Inferior parietal cortex (tissue), 1 donor: ENCODE measurements at regions not wholly inside any gene's neighbourhood (a gene's known extent, or its start where the extent isn't known, plus 50 kb on each side); places are given as distances from the start of the nearest gene placed in this dataset.
"Not testable (repeated sequence)": the region's sequence is repeated elsewhere in the genome, so short reads cannot be mapped to it uniquely, and the experiment has no call there.

ENCODE experiments used
- DNase-seq: peaks from one replicate; pipeline ENCODE4 v3.0.0-alpha.2; 2016; ENCODE audit errors: extremely low spot score

GRCh38 chr21:17738176-17738953, 80.8 kb downstream of the C21orf91 start:
- no peak for DNase-seq

GRCh38 chr21:17736072-17736471, 83.1 kb downstream of the C21orf91 start:
- no peak for DNase-seq

DNA sequence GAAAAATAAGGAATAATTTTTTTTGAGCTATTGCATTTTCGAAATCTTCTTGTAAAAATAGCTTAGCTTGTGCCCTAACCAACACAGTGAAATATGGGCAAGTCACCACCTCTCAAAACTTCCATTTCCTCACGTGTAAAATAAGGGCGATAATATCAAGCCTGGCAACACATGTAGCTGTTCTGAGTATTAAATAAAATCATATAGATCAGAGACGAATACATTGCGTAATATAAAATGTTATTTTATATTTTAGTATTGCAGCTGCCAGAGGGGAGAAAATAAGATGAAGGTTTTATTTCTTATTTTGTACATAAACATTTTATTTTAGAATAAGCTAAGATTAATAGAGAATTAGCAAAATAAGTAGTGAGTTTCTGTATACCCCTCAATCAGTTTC, 85.9 kb downstream of the C21orf91 start:
- DNase-seq = no peak

DNA sequence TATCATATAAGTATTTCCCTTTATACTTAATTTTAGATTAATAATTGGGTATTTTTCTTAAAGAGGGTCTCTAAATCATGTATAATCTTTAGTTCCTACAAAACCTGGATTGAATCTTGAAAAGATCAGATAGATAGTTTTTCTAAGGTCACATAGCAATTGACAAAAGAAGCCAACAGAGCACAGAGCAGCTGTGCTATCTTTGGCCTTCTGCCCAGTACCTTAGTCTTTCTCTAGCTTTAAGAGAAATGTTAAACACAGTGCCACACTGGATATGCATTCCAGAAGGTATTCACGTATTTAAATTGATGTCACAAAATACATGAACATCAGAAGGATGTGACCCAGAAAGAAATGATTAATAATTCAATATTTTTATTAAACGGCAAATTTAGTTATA, 86.8 kb downstream of the C21orf91 start:
- DNase-seq = no peak

- no peak for DNase-seq
These were observed 87.6 kb downstream of the C21orf91 start for GRCh38 chr21:17731554-17731953.

DNA sequence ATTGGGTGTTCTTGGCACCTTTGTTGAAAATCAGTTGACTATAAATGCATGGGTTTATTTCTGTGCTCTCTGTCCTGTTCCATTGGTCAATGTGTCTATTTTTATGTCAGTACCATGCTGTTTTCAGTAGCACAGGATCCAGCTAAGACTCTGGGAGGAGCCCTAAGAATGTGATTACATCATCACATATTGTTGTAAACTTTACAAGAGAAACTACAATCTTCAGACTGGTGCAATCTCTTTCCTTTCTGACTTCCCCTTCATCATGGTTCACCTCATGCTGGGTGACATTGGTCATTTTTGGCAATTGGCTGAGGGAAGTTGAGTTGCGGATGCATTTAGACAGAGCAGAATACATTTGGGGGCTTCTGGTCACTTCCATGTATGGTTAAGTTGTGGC, 88.4 kb downstream of the C21orf91 start:
- DNase-seq = no peak

- DNase-seq = no peak
These were observed 89.7 kb downstream of the C21orf91 start for GRCh38 chr21:17729455-17729854.

DNA sequence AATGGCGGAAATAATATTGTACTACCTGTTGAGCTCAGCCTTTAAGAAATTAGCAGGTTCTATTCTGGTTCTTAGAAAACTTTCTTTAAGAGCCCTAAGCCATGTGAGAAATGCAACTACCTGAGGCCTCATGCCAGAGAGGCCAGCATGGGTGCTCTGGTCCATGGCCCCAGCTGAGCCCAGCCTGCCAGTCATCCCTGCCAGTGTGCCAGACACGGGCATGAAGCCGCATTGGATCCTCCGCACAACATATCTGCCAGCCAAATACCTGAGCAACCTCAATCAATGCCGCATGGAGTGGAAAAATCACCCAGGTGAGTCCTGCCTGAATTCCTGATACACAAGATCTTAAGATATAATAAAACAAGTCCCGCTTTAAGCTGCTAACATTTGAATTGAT, 91.8 kb downstream of the C21orf91 start:
- DNase-seq = no peak

DNA sequence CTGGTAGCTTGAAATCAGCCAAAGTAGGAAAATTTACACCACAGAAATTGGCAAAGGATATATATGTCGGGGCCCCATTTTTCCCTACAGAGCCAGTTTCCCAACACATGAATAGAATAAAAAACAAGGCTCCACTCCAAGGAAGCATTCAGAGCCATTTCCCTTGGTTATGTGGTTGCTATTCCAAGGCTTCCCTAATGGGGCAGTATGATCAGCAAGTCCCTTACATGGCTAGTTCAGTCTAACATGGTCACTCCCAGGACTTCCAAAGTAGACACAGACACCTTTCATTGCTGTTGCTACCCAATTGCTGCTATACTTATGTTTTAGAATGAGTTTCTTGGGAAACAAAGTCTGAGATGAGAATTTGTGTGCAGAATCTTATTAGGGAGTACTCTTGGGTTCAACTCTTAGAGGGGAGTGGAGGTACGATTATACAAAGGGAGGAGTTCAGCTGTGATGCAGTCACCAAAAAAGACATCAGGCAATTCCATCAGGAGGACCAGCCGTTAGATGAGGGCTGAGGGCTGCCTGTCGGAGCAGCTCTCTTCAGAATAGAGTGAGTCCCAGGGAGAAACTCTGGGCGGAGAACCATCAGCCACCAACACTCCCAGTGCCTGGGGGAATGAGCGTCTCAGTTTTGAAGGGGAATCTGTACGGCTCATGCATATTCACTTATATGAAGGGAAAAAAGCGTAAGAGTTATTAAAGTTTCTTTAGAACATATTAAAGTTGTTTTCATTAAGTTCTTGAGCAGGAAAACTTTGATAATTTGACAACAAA, 92.9 kb downstream of the C21orf91 start:
- DNase-seq = no peak

- no peak for DNase-seq
These were observed 93.8 kb downstream of the C21orf91 start for GRCh38 chr21:17725339-17725738.

GRCh38 chr21:17712887-17713286, 100.2 kb upstream of the BTG3 start:
- DNase-seq = no peak

- DNase-seq = no peak
These were observed 99.2 kb upstream of the BTG3 start for GRCh38 chr21:17711896-17712295.

DNA sequence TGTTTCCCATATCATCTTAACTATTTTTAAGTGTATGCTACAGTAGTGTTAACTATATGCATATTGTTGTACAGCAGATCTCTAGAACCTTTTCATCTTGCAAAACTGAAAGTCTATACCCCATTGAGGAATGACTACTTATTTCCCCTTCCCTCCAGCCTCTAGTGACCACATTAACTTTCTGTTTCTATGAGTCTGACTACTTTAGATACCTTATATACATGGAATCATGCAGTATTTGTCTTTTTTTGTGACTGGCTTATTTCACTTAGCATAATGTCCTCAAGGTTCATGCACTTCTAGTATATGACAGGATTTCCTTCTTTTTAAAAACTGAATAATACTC, 96.5 kb upstream of the BTG3 start:
- no peak for DNase-seq

DNA sequence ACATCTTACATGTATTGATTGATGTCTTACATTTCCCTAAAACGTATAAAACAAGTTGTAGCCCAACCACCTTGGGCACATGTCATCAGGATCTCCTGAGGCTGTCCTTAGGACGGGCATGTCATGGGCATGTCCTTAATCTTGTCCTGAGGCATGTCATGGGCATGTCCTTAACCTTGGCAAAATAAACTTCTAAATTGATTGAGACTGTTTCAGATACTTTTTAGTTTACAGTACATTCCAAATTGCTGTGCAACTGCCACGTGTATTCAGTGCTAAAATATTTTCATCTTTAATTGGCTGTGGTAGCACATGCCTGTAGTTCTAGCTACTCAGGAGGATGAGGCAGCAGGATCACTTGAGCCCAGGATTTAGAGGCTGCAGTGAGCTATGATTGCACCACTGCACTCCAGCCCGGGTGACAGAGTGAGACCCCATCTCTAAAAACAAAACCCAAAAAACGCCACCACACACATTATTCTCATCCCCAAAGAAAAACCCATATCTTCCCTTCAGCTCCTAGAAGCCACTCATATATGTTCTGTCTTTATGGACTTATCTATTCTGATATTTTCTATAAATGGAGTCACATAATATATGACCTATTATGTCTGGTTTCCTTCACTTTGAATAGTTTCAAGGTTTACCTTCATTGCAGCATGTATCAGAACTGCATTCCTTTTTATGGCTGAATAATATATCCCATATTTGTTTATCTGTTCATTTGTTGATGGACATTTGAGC, 96.0 kb upstream of the BTG3 start:
- DNase-seq = no peak

GRCh38 chr21:17699524-17700189, 87.0 kb upstream of the BTG3 start:
- DNase-seq = no peak

DNA sequence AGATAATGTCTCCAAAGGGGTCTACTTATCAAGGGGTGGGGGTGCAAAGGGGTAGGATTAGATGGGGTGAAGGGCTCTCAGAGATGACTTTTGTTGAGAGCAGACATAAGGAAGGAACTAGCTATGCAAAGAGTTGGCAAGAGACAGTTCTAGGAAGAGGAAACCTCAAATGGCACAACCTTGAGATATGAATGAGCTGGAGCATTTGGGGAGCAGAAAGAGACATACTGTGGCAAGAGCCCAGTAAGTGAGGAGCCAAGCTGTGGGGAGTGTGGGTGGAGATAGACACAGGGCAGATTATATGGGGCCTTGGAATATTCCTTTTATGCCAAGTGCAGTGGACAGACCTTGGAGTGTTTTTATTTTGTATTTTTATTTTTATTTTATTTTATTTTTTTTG, 84.8 kb upstream of the BTG3 start:
- DNase-seq = no peak

DNA sequence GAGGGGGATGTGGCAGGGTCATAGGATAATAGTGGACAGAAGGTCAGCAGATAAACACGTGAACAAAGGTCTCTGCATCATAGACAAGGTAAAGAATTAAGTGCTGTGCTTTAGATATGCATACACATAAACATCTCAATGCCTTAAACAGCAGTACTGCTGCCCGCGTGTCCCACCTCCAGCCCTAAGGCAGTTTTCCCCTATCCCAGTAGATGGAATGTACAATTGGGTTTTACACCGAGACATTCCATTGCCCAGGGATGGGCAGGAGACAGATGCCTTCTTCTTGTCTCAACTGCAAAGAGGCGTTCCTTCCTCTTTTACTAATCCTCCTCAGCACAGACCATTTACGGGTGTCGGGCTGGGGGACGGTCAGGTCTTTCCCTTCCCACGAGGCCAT, 81.7 kb upstream of the BTG3 start:
- not testable (repeated sequence) for DNase-seq

DNA sequence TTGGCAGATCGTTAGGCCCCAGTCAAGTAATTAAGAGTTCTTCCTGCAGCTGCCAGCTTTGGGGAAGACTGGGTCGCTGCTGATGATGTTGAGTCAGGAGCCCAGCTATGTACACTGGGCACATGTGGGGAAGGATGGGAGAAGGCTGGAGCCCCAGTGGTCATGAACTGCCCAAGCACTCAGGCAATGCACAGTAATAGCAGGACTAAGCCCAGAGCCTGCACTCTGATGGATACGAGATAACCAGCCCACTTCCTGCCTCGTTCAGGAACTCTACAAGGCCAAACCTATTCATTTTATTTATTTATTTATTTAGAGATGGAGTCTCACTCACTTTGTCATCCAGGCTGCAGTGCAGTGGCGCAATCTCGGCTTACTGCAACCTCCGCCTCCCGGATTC, 81.1 kb upstream of the BTG3 start:
- no peak for DNase-seq

DNA sequence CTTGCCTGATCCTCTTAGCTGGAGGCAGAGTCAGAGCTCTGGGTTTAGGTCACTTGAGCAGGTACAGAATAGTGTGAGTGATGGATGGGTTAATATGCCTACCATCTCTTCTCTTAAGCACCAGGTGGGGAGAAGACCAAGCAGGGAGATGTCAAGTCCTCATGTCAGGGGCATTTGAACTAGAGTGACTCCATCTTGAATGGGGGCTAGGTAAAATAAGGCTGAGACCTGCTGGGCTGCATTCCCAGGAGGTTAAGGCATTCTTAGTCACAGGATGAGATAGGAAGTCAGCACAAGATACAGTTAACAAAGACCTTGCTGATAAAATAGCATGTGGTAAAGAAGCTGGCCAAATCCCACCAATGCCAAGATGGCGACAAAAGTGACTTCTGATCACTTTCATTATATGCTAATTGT, 77.4 kb upstream of the BTG3 start:
- DNase-seq = no peak

GRCh38 chr21:17688912-17689874, 76.5 kb upstream of the BTG3 start:
- DNase-seq = no peak

DNA sequence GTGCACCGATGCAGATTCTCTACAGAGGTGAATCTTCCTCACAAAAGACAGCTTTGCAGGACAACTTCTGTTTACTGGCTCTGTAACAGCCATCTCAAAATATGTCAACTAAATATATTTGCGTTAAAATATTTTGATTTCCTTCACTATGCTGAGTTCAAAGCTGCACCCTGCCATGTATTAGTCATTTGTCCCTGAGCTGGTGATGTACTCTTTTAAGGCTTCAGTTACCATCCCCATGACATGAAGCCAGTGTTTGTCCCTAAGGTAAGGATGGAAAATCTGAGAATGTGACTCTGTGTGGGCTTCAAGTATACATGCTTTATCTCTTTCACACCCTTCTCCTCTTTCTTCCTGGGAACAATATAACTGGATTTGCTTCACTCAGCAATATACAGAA, 70.2 kb upstream of the BTG3 start:
- no peak for DNase-seq
